Esophagus squamous epithelium (tissue), 5 donors: ENCODE measurements at regions not wholly inside any gene's neighbourhood (a gene's known extent, or its start where the extent isn't known, plus 50 kb on each side); places are given as distances from the start of the nearest gene placed in this dataset.
A peak's percentile ranks its signal among the peaks of the same experiment; 100 is the strongest.

Source experiments
- DNase-seq: peaks from one replicate; lab custom pipeline; 2025; lab: John Stamatoyannopoulos, UW
- H3K27ac ChIP-seq, 4 donors: fragments of 200-600 bp; sonication (generic); one replicate each; pipeline ENCODE4 v1.5.1; 2016 to 2019; ENCODE audit warnings: mild to moderate bottlenecking in 1 of 4
- H3K27me3 ChIP-seq, 4 donors: fragments of 200-600 bp; sonication (generic); 1 replicate in 3 of 4; 2 replicates in 1 of 4; pipeline versions ENCODE4 v1.5.1 to v1.6.0; 2017 to 2021; ENCODE audit warnings: antibody characterized with exemption in 1 of 4
- H3K36me3 ChIP-seq, 3 donors: fragments of 200-600 bp; sonication (generic); one replicate each; pipeline ENCODE4 v1.5.1; 2016 to 2019
- H3K4me1 ChIP-seq, 3 donors: fragments of 200-600 bp; sonication (generic); one replicate each; pipeline ENCODE4 v1.5.1; 2017 to 2019
- H3K4me3 ChIP-seq, 4 donors: fragments of 200-600 bp; sonication (generic); 1 replicate in 3 of 4; 2 replicates in 1 of 4; pipeline ENCODE4 v1.5.1; 2016 to 2019; ENCODE audit warnings: mild to moderate bottlenecking in 2 of 4, moderate library complexity in 1 of 4
- H3K9me3 ChIP-seq, 3 donors: fragments of 200-600 bp; sonication (generic); one replicate each; pipeline ENCODE4 v1.5.1; 2016 to 2019
- CTCF ChIP-seq, 6 experiments: fragments of 450-650 bp in 4 of 6; fragments of 200-600 bp in 2 of 6; sonication (generic) in 2 of 6; IDR thresholded peaks; one replicate each; pipeline ENCODE4 v1.5.1; 2016 to 2019; ENCODE audit warnings: antibody characterized with exemption in 6 of 6, mild to moderate bottlenecking in 4 of 6, moderate library complexity in 4 of 6
- POLR2A ChIP-seq, 4 donors: fragments of 450-650 bp; IDR thresholded peaks; one replicate each; pipeline ENCODE4 v1.6.1; 2017; ENCODE audit warnings: antibody characterized with exemption in 4 of 4, mild to moderate bottlenecking in 4 of 4, moderate library complexity in 3 of 4
- WGBS, 2 donors: methylation state at CpG; one replicate each; pipeline ENCODE4 v1.1.5; 2018; 5-methylcytosine and 5-hydroxymethylcytosine counted together
- intact Hi-C: fragments of 100-400 bp; cut with DNase I; formaldehyde crosslinking; loops from one replicate; pipeline ENCODE4 v1.15.0; 2022
- donor health status: DM: yes; HTN: yes; CAD: no.

DNA sequence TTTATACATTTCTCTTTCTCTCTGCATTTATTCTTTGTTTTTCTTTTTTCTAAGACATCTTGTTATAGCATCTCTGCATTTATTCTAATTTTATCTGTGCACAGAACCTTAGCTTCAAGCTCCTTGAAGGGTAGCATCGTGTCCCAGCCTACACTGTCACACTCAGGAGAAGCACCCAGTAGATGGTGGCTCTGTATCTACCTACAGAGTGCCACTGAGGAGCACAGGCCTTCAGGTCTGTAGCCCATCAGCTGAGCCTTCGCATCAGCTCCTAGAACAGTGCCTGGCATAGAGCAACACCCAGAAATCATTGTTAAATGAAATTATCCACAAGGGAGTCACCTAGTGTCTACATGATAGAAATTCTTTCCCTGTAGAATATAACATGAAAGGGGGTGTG is 203.0 kb upstream of the KLF14 start:
- Histone ChIP-seq H3K36me3 (peaks cover 0 to 22% (median 0%) of the 10 kb centered on the region in 3 donors), H3K4me1 (peaks cover 11 to 72% (median 22%) of the 10 kb centered on the region in 3 donors), H3K27ac (peak overlapping the region in 1 of 4 donors; percentile 38), H3K4me3 (no peak overlapping the region), H3K27me3 (no peaks in the 10 kb centered on the region), H3K9me3 (no peaks in the 10 kb centered on the region)
- no peak for DNase-seq
- 81 to 89% methylated on average over 1 to 2 of the region's 2 CpGs for WGBS, 2 donors
- intact Hi-C loops = no loop called here
- TF ChIP-seq CTCF (IDR thresholded peaks at IDR 0.05) (no peak), POLR2A (IDR thresholded peaks at IDR 0.05) (no peak)

DNA sequence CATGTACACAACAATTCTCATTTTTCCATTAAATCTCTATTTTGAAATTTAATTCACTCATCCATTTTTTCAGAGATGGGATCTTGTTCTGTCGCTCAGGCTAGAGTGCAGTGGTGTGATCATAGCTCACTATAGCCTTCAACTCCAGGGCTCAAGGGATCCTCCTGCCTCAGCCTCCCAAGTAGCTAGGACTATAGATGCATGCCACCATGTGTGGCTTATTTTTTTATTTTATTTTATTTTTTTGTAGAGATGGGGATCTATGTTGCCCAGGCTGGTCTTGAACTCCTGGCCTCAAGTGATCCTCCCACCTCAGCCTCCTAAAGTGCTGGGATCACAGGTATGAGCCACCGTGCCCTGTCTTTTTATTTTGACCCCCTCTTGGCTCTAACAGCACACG is 203.8 kb upstream of the KLF14 start:
- Histone ChIP-seq H3K36me3 (peaks cover 0 to 22% (median 0%) of the 10 kb centered on the region in 3 donors), H3K4me1 (peaks cover 11 to 77% (median 30%) of the 10 kb centered on the region in 3 donors), H3K27ac (peak overlapping the region; percentile 42 to 95 (median 90)), H3K4me3 (no peak overlapping the region), H3K9me3 (no peaks in the 10 kb centered on the region), H3K27me3 (no peaks in the 10 kb centered on the region)
- intact Hi-C loops = no loop called here
- WGBS, 2 donors = 85 to 94% methylated on average over 3 of the region's 3 CpGs
- no peak for DNase-seq
- TF ChIP-seq POLR2A (IDR thresholded peaks at IDR 0.05) (no peak), CTCF (IDR thresholded peaks at IDR 0.05) (no peak)

DNA sequence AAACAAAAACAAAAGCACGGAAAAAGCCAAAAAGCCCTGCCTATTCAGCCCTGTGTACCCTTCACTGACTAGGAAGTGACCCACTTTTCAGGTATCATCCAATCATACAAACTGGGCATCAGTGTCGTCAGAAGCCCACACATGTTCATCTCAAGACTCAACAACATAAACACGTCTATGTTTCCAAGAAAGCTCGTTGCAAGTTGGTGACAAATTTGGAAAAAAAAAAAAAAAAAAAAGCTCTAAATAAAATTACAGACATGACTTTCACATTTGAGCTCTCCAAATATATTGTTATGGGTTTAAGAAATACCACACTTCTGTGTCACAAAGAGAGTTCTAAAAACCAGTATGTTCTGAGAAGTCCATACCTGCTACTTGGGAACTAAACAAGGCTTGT is 204.7 kb upstream of the KLF14 start:
- DNase-seq = no peak
- Histone ChIP-seq H3K9me3 (no peaks in the 10 kb centered on the region), H3K4me3 (no peak overlapping the region), H3K27ac (peak overlapping the region; percentile 76 to 95 (median 90)), H3K36me3 (peaks cover 0 to 22% (median 0%) of the 10 kb centered on the region in 3 donors), H3K27me3 (no peaks in the 10 kb centered on the region), H3K4me1 (peaks cover 12 to 86% (median 34%) of the 10 kb centered on the region in 3 donors)
- intact Hi-C loops = no loop called here
- 25 to 50% methylated on average over 4 of the region's 4 CpGs for WGBS, 2 donors
- TF ChIP-seq POLR2A (IDR thresholded peaks at IDR 0.05) (peak in 1 of 4 donors; percentile 6), CTCF (IDR thresholded peaks at IDR 0.05) (no peak)

DNA sequence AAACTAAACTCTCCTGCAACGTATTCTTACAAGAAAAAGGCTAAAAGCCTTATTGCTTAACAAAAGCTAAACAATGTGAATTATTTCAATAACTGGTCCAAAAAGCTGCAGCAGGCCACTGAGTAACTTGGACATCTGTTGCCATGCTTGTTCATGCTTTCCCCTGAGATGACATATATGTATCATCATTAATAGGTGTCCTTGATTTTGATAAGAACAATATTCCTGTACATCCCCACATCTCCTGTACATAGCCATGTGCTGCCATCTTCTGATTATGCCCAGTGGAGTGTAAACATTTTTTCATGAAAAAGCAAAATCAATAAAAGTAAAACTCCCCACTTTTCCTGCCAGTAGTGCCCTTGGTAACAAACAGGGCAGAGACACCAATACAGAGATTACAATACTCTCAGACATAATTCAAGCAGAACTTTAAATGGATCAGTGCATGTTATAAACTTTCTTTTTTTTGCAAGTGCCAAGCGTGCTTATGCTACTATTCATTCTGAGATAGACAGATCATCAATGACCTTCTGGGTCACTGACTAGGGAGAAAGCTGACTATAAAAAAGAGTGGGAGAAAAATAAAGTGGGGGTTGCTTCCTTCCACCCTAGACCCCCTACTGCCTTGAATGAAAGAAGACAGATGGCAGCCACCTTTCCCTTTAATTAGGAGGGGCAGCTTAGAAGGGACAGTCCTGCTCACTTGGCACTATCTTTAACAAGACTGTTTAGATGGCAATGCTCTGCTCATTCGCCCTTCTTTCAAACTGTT is 205.5 kb upstream of the KLF14 start:
- H3K4me3 ChIP-seq = peak overlapping the region in 3 of 4 donors; percentile 46 to 64 (median 52)
- WGBS, 2 donors = 28 to 45% methylated on average over 3 of the region's 3 CpGs
- intact Hi-C loops = no loop called here

More for the DNA sequence above, 205.5 kb upstream of the KLF14 start:
- Histone ChIP-seq H3K9me3 (no peaks in the 10 kb centered on the region), H3K27me3 (no peaks in the 10 kb centered on the region), H3K36me3 (peaks cover 0 to 21% (median 0%) of the 10 kb centered on the region in 3 donors), H3K4me1 (peaks cover 17 to 94% (median 41%) of the 10 kb centered on the region in 3 donors), H3K27ac (peak overlapping the region; percentile 76 to 95 (median 90))
- no peak for DNase-seq
- TF ChIP-seq CTCF (IDR thresholded peaks at IDR 0.05) (peak in 1 of 6 experiments; percentile 5), POLR2A (IDR thresholded peaks at IDR 0.05) (no peak)
